Kidney epithelial cell (primary cell): ENCODE measurements at regions not wholly inside any gene's neighbourhood (a gene's known extent, or its start where the extent isn't known, plus 50 kb on each side); places are given as distances from the start of the nearest gene placed in this dataset.

ENCODE experiments used
- DNase-seq: peaks from one replicate; pipeline ENCODE4 v3.0.0-alpha.2; 2010; ENCODE audit warnings: low read depth
- H3K27me3 ChIP-seq: 2 replicates; pipeline ENCODE4 v1.6.0; 2011; ENCODE audit warnings: low read length; ENCODE audit not compliant: control insufficient read depth, insufficient read depth
- H3K36me3 ChIP-seq: 2 replicates; pipeline ENCODE4 v1.5.1; 2011; ENCODE audit warnings: low read length; ENCODE audit not compliant: control insufficient read depth, insufficient read depth
- H3K4me3 ChIP-seq: 2 replicates; pipeline ENCODE4 v1.5.1; 2011; ENCODE audit warnings: low read depth, mild to moderate bottlenecking, control low read depth, low read length
- TF ChIP-seq, protein P1 (sequence below): IDR thresholded peaks from 2 replicates; pipeline ENCODE4 v1.5.1; 2011; ENCODE audit warnings: mild to moderate bottlenecking, moderate library complexity, low read length, control low read depth, inconsistent platforms; ENCODE audit not compliant: insufficient read depth, poor library complexity, severe bottlenecking

GRCh38 chr2:142756430-142756829 lies 121.0 kb upstream of the KYNU start:
- H3K36me3 ChIP-seq, result no peaks in the 10 kb centered on the region
- H3K4me3 ChIP-seq, result no peak overlapping the region
- no peaks in the 10 kb centered on the region for H3K27me3 ChIP-seq
- TF ChIP-seq, protein P1, sequence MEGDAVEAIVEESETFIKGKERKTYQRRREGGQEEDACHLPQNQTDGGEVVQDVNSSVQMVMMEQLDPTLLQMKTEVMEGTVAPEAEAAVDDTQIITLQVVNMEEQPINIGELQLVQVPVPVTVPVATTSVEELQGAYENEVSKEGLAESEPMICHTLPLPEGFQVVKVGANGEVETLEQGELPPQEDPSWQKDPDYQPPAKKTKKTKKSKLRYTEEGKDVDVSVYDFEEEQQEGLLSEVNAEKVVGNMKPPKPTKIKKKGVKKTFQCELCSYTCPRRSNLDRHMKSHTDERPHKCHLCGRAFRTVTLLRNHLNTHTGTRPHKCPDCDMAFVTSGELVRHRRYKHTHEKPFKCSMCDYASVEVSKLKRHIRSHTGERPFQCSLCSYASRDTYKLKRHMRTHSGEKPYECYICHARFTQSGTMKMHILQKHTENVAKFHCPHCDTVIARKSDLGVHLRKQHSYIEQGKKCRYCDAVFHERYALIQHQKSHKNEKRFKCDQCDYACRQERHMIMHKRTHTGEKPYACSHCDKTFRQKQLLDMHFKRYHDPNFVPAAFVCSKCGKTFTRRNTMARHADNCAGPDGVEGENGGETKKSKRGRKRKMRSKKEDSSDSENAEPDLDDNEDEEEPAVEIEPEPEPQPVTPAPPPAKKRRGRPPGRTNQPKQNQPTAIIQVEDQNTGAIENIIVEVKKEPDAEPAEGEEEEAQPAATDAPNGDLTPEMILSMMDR, result no peak
- no peak for DNase-seq

- Histone ChIP-seq H3K36me3 (no peaks in the 10 kb centered on the region), H3K27me3 (no peaks in the 10 kb centered on the region), H3K4me3 (no peak overlapping the region)
- no peak for DNase-seq
- TF ChIP-seq, protein P1, result no peak
Observed at GRCh38 chr2:142755191-142755590, 122.3 kb upstream of the KYNU start.

DNA sequence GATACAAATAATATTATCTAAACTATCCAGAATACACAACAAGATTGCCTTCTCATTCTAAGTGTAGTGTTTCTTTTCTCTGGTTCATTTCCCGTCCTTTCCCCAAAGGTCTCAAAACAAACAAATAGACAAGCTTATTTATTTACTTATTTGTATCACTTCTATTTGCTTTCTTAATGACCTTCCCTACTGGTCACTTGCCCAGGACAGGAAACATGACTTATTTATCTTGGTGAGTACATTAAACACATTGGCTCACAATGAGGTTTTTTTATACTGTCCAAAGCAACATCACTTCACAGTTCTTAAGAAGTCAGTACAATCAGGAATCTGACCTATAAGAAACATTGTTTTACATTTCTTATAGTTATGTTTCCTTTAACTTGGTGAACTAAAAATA lies 123.3 kb upstream of the KYNU start:
- Histone ChIP-seq H3K27me3 (no peaks in the 10 kb centered on the region), H3K4me3 (no peak overlapping the region), H3K36me3 (no peaks in the 10 kb centered on the region)
- no peak for DNase-seq
- TF ChIP-seq, protein P1, result no peak

DNA sequence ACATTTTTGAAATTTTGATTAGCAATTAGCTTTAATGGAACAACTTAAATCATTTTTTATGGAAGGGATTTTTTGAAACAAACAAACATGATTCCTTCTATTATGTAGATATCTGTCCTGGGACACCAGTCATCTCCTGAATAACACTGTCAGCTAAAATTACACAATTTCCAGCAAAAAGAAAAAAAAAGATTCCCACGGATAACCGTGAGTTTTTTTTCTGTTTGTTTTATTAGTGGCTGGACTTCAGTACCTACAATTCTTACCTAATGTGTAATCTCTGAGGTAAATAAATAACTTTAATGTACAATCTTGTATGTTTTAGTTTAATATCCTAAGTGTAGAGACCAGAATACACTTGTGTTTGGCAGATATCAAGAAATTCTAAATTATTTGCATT lies 126.6 kb upstream of the KYNU start:
- H3K4me3 ChIP-seq, result no peak overlapping the region
- no peak for DNase-seq
- no peaks in the 10 kb centered on the region for H3K36me3 ChIP-seq
- H3K27me3 ChIP-seq, result no peaks in the 10 kb centered on the region
- TF ChIP-seq, protein P1, result no peak

- TF ChIP-seq, protein P1, result no peak
Observed at GRCh38 chr2:142748559-142749099, 128.8 kb upstream of the KYNU start.

GRCh38 chr2:142745691-142746090 lies 131.8 kb upstream of the KYNU start:
- DNase-seq, result no peak
- H3K4me3 ChIP-seq, result no peak overlapping the region
- TF ChIP-seq, protein P1, result no peak
- H3K27me3 ChIP-seq, result no peaks in the 10 kb centered on the region
- no peaks in the 10 kb centered on the region for H3K36me3 ChIP-seq

More at GRCh38 chr2:142748559-142749099, 128.8 kb upstream of the KYNU start:
- Histone ChIP-seq H3K4me3 (no peak overlapping the region), H3K27me3 (no peaks in the 10 kb centered on the region), H3K36me3 (no peaks in the 10 kb centered on the region)
- no peak for DNase-seq
